ENCODE measurements at regions not wholly inside any gene's neighbourhood (a gene's known extent, or its start where the extent isn't known, plus 50 kb on each side); places are given as distances from the start of the nearest gene placed in this dataset.

DNA sequence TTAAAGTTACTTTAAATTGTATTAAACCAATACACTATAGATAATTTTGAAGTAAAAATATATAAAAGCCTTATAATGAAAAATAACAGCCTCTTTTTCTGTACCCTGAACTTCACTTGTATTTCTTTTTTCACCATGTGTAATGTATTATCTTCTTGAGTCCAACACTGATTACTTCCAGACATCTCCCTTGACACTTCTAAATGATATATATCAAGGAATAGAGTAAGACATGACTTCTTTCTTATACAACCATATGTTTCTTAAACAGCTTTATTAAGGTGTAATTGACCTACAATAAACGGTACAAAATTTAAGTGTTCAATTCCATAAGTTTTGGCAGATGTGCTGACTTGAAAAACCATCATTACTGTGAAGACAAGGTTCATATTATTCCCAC lies 531.9 kb downstream of the OLFM4 start:
- TF ChIP-seq, protein P1, sequence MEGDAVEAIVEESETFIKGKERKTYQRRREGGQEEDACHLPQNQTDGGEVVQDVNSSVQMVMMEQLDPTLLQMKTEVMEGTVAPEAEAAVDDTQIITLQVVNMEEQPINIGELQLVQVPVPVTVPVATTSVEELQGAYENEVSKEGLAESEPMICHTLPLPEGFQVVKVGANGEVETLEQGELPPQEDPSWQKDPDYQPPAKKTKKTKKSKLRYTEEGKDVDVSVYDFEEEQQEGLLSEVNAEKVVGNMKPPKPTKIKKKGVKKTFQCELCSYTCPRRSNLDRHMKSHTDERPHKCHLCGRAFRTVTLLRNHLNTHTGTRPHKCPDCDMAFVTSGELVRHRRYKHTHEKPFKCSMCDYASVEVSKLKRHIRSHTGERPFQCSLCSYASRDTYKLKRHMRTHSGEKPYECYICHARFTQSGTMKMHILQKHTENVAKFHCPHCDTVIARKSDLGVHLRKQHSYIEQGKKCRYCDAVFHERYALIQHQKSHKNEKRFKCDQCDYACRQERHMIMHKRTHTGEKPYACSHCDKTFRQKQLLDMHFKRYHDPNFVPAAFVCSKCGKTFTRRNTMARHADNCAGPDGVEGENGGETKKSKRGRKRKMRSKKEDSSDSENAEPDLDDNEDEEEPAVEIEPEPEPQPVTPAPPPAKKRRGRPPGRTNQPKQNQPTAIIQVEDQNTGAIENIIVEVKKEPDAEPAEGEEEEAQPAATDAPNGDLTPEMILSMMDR (IDR thresholded peaks at IDR 0.05; ENCODE audit: poor library complexity): no peak
- TF ChIP-seq EZH2 (IDR thresholded peaks at IDR 0.05; ENCODE audit: borderline replicate concordance): no peak
- no peak for TF ChIP-seq EZH2phosphoT487 (IDR thresholded peaks at IDR 0.05; ENCODE audit: low read depth, severe bottlenecking, unreplicated experiment)
